ENCODE measurements at regions not wholly inside any gene's neighbourhood (a gene's known extent, or its start where the extent isn't known, plus 50 kb on each side); places are given as distances from the start of the nearest gene placed in this dataset.

DNA sequence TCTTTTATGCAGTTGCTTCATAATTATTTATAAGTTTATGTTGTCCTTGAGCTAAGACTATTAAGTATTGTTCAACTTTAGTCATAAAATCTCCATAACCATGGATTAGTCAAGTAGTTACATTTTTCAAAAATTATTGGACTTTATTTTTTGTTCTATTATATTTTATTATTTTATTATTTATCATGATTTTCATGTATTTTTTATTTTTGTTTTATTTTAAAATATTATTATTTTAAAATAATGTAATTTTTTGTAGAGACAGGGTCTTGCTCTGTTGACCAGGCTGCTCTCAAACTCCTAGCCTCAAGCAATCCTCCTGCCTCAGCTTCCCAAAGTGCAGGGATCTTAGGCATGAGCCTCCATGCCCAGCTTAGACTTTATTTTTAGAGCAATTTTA lies 102.3 kb downstream of the NOC3L start (continued):
- no peak for TF ChIP-seq TAF1 (IDR thresholded peaks at IDR 0.05; ENCODE audit: borderline replicate concordance, low read depth, low read length)
- no peak for TF ChIP-seq SIN3A (IDR thresholded peaks at IDR 0.05; ENCODE audit: borderline replicate concordance, low read depth, low read length)
- no peak for TF ChIP-seq TCF12 (IDR thresholded peaks at IDR 0.05)
- TF ChIP-seq MAX (IDR thresholded peaks at IDR 0.05; ENCODE audit: low read depth) = no peak
- no peak for TF ChIP-seq EZH2phosphoT487 (IDR thresholded peaks at IDR 0.05; ENCODE audit: borderline replicate concordance, low read depth)
- TF ChIP-seq USF2 (IDR thresholded peaks at IDR 0.05; ENCODE audit: borderline replicate concordance, low read depth, low read length) = no peak
- TF ChIP-seq RFX5 (IDR thresholded peaks at IDR 0.05; ENCODE audit: low read length) = no peak
- no peak for TF ChIP-seq MEF2A (IDR thresholded peaks at IDR 0.05; ENCODE audit: borderline replicate concordance, low read depth)

GRCh38 chr10:94264085-94264484 lies 98.7 kb downstream of the NOC3L start:
- WGBS (ENCODE audit: low lambda C conversion rate) = 73% methylated on average over 3 of the region's 3 CpGs
- CTCF ChIA-PET = interaction anchor here (0.6 to 0.8 kb wide), 2 partner anchors 56 to 180 kb away, joined by 3 read pairs; no protein-coding TSS in a partner anchor
- Histone ChIP-seq H3K9me3 (no peaks in the 10 kb centered on the region), H4K20me1 (ENCODE audit: insufficient read depth) (no peaks in the 10 kb centered on the region), H3F3A (replicated peaks; ENCODE audit: insufficient read depth) (no peaks in the 10 kb centered on the region), H3K4me3 (ENCODE audit: low read depth in 2 of 2, low read length in 1 of 2) (no peak overlapping the region), H3K36me3 (replicated peaks in 1 of 2; ENCODE audit: control insufficient read depth in 1 of 2, insufficient read depth in 2 of 2, low read length in 1 of 2) (no peaks in the 10 kb centered on the region), H2AFZ (ENCODE audit: low read depth) (no peak overlapping the region), H3K9ac (no peak overlapping the region), H3K9me2 (no peaks in the 10 kb centered on the region), H3K4me1 (ENCODE audit: control insufficient read depth in 1 of 2, insufficient read depth in 2 of 2, low read depth in 1 of 2, low read length in 1 of 2) (no peaks in the 10 kb centered on the region), H3K27ac (ENCODE audit: low read depth in 2 of 2, low read length in 1 of 2) (no peak overlapping the region), H3K4me2 (no peak overlapping the region), H3K27me3 (ENCODE audit: insufficient read depth) (no peaks in the 10 kb centered on the region), H3K79me2 (ENCODE audit: insufficient read depth) (no peaks in the 10 kb centered on the region)
- DNase-seq = no peak
- TF ChIP-seq, protein P1, sequence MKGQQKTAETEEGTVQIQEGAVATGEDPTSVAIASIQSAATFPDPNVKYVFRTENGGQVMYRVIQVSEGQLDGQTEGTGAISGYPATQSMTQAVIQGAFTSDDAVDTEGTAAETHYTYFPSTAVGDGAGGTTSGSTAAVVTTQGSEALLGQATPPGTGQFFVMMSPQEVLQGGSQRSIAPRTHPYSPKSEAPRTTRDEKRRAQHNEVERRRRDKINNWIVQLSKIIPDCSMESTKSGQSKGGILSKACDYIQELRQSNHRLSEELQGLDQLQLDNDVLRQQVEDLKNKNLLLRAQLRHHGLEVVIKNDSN (IDR thresholded peaks at IDR 0.05; ENCODE audit: borderline replicate concordance, low read depth) = no peak
- TF ChIP-seq POLR2AphosphoS5 (IDR thresholded peaks at IDR 0.05; ENCODE audit: low read depth, low read length) (no peak), FOSL2 (IDR thresholded peaks at IDR 0.05; ENCODE audit: borderline replicate concordance, low read depth) (no peak), EP300 (IDR thresholded peaks at IDR 0.05; ENCODE audit: borderline replicate concordance in 1 of 2, low read depth in 1 of 2, low read length in 1 of 2) (no peak), FOXM1 (IDR thresholded peaks at IDR 0.05; ENCODE audit: low read depth) (no peak), CHD2 (IDR thresholded peaks at IDR 0.05; ENCODE audit: low read length, partially characterized antibody) (no peak), TEAD4 (IDR thresholded peaks at IDR 0.05; ENCODE audit: borderline replicate concordance, insufficient read depth) (no peak), SIN3A (IDR thresholded peaks at IDR 0.05; ENCODE audit: borderline replicate concordance, low read depth, low read length) (no peak), PBX3 (IDR thresholded peaks at IDR 0.05) (no peak)
- TF ChIP-seq, protein P2, sequence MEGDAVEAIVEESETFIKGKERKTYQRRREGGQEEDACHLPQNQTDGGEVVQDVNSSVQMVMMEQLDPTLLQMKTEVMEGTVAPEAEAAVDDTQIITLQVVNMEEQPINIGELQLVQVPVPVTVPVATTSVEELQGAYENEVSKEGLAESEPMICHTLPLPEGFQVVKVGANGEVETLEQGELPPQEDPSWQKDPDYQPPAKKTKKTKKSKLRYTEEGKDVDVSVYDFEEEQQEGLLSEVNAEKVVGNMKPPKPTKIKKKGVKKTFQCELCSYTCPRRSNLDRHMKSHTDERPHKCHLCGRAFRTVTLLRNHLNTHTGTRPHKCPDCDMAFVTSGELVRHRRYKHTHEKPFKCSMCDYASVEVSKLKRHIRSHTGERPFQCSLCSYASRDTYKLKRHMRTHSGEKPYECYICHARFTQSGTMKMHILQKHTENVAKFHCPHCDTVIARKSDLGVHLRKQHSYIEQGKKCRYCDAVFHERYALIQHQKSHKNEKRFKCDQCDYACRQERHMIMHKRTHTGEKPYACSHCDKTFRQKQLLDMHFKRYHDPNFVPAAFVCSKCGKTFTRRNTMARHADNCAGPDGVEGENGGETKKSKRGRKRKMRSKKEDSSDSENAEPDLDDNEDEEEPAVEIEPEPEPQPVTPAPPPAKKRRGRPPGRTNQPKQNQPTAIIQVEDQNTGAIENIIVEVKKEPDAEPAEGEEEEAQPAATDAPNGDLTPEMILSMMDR (IDR thresholded peaks at IDR 0.05) = no peak
- POLR2A ChIA-PET = no interaction called here
